Gastrocnemius medialis (tissue), 4 donors: ENCODE measurements at regions not wholly inside any gene's neighbourhood (a gene's known extent, or its start where the extent isn't known, plus 50 kb on each side); places are given as distances from the start of the nearest gene placed in this dataset.
"Not testable (repeated sequence)": the region's sequence is repeated elsewhere in the genome, so short reads cannot be mapped to it uniquely, and the experiment has no call there.

Experiments used
- ATAC-seq, 2 donors: fragments of 150-250 bp; one replicate each; pipeline ENCODE4 v1.9.1; 2016
- DNase-seq, 2 donors: peaks; one replicate each; pipeline ENCODE4 v3.0.0-alpha.2; 2019
- H3K27ac ChIP-seq, 4 donors: fragments of 200-600 bp; sonication (generic); 1 replicate in 1 of 4; 2 replicates in 3 of 4; pipeline ENCODE4 v1.5.1; 2016 to 2018; ENCODE audit warnings: mild to moderate bottlenecking in 2 of 4, moderate library complexity in 1 of 4
- H3K27me3 ChIP-seq, 3 donors: fragments of 200-600 bp; sonication (generic) in 2 of 3; 1 replicate in 1 of 3; 2 replicates in 2 of 3; pipeline versions ENCODE4 v1.5.1 to v1.6.0; 2016 to 2019; ENCODE audit warnings: mild to moderate bottlenecking in 1 of 3, moderate library complexity in 1 of 3
- H3K36me3 ChIP-seq, 2 donors: fragments of 200-600 bp; sonication (generic) in 1 of 2; one replicate each; pipeline ENCODE4 v1.5.1; 2017 to 2018
- H3K4me1 ChIP-seq, 2 donors: fragments of 200-600 bp; sonication (generic) in 1 of 2; one replicate each; pipeline ENCODE4 v1.5.1; 2016 to 2017; ENCODE audit warnings: mild to moderate bottlenecking in 2 of 2
- H3K4me3 ChIP-seq, 4 donors: fragments of 200-600 bp; sonication (generic) in 3 of 4; 1 replicate in 1 of 4; 2 replicates in 3 of 4; pipeline ENCODE4 v1.5.1; 2016 to 2019; ENCODE audit warnings: mild to moderate bottlenecking in 2 of 4
- H3K9me3 ChIP-seq, 3 donors: fragments of 200-600 bp; sonication (generic) in 2 of 3; 1 replicate in 1 of 3; 2 replicates in 2 of 3; pipeline ENCODE4 v1.5.1; 2016 to 2019
- CTCF ChIP-seq, 5 experiments: fragments of 450-650 bp in 3 of 5; fragments of 200-600 bp in 2 of 5; sonication (generic) in 2 of 5; IDR thresholded peaks in 4 of 5; conservative IDR thresholded peaks in 1 of 5; 1 replicate in 4 of 5; 2 replicates in 1 of 5; pipeline ENCODE4 v1.5.1; 2016 to 2019; ENCODE audit warnings: antibody characterized with exemption in 5 of 5, mild to moderate bottlenecking in 3 of 5, moderate library complexity in 3 of 5
- POLR2A ChIP-seq, 2 donors: fragments of 450-650 bp; IDR thresholded peaks; one replicate each; pipeline ENCODE4 v1.6.1; 2017; ENCODE audit warnings: antibody characterized with exemption in 2 of 2, mild to moderate bottlenecking in 2 of 2, moderate library complexity in 2 of 2
- in situ Hi-C, 4 donors: fragments of 200-750 bp; cut with MboI; loops; one replicate each; pipeline versions ENCODE4 v1.15.0 to v1.8.0; 2017; ENCODE audit warnings: low sequenced_read_pairs in 4 of 4
- intact Hi-C: fragments of 100-400 bp; cut with DNase I; formaldehyde crosslinking; loops from one replicate; pipeline ENCODE4 v1.15.1; 2023; ENCODE audit warnings: low total_unique reads

GRCh38 chr5:122665051-122665450, 109.8 kb upstream of the SNX2 start:
- in situ Hi-C loops = no loop called here
- H3K27me3 ChIP-seq = no peaks in the 10 kb centered on the region

DNA sequence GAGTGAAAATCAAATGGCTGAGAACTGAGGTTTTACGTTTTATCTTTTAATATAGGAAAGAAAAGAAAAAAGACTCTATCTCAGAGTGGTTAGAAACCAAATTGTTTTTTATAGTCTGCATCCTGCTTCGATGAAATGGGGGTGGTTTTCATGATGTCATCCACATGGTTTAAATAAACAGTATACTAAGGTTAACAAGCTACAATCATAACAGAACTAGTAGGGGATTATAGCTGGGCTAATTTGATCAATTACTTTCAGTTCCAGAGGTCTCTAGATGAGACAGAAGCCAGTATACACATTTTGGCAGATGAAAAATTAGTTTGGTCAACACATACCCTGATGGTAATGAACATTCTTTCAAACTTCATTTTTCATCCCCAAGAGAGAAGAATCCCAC, 106.3 kb upstream of the SNX2 start:
- no peaks in the 10 kb centered on the region for H3K27me3 ChIP-seq
- in situ Hi-C loops (no loop called here), intact Hi-C loops (no loop called here)
- H3K9me3 ChIP-seq = no peaks in the 10 kb centered on the region
- DNase-seq = no peak
- no peak overlapping the region for H3K4me3 ChIP-seq
- ATAC-seq = no peak
- H3K27ac ChIP-seq = no peak overlapping the region
- no peak for TF ChIP-seq POLR2A (IDR thresholded peaks at IDR 0.05)
- no peak for TF ChIP-seq CTCF (IDR thresholded peaks at IDR 0.05 in 4 of 5, conservative IDR thresholded peaks at IDR 0.05 in 1 of 5)
- no peaks in the 10 kb centered on the region for H3K36me3 ChIP-seq
- no peaks in the 10 kb centered on the region for H3K4me1 ChIP-seq

More at GRCh38 chr5:122665051-122665450, 109.8 kb upstream of the SNX2 start:
- Histone ChIP-seq H3K27ac (no peak overlapping the region), H3K36me3 (no peaks in the 10 kb centered on the region), H3K9me3 (no peaks in the 10 kb centered on the region), H3K4me1 (no peaks in the 10 kb centered on the region), H3K4me3 (no peak overlapping the region)
- TF ChIP-seq CTCF (IDR thresholded peaks at IDR 0.05 in 4 of 5, conservative IDR thresholded peaks at IDR 0.05 in 1 of 5) (no peak), POLR2A (IDR thresholded peaks at IDR 0.05) (no peak)
- no peak for ATAC-seq
- intact Hi-C loops = no loop called here
- DNase-seq = no peak

DNA sequence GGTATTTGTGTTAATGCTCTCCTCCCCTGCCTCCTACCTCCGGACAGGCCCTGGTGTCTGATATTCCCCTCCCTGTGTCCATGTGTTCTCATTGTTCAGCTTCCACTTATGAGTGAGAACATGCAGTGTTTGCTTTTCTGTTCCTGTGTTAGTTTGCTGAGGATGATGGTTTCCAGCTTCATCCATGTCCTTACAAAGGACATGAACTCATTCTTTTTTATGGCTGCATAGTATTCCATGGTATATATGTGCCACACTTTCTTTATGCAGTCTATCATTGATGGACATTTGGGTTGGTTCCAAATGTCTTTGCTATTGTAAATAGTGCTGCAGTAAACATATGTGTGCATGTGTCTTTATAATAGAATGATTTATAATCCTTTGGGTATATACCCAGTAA, 105.2 kb upstream of the SNX2 start:
- ATAC-seq, H3K4me3 ChIP-seq, H3K4me1 ChIP-seq, H3K9me3 ChIP-seq, H3K27ac ChIP-seq, H3K36me3 ChIP-seq, intact Hi-C loops, DNase-seq, in situ Hi-C loops, H3K27me3 ChIP-seq: not testable (repeated sequence)

DNA sequence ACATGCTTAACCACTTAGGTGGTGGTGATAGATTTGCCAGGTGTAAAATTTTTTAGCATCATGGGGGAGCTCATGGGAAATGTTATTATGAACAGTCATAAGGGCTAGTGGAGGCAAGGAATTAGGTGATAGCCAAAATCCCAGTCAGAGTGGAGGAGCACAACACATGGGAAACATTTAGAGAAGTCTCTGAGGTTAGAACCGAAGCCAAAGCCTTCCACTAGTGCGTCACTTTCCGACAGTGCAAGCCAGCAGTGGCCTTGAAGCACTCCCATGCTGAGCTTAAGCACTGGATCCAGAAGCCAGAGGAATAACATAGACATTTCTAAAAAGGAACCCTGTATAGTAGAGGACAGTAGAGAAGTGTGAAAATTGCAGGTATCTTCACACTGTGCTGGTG, 101.5 kb upstream of the SNX2 start:
- no peaks in the 10 kb centered on the region for H3K36me3 ChIP-seq
- intact Hi-C loops (no loop called here), in situ Hi-C loops (no loop called here)
- no peak overlapping the region for H3K4me3 ChIP-seq
- no peaks in the 10 kb centered on the region for H3K27me3 ChIP-seq
- TF ChIP-seq POLR2A (IDR thresholded peaks at IDR 0.05) (no peak), CTCF (IDR thresholded peaks at IDR 0.05 in 4 of 5, conservative IDR thresholded peaks at IDR 0.05 in 1 of 5) (no peak)
- ATAC-seq = peak in 1 of 2 donors; percentile 53
- H3K9me3 ChIP-seq = no peaks in the 10 kb centered on the region
- peak in 1 of 2 donors; percentile 12 for DNase-seq
- H3K4me1 ChIP-seq = no peaks in the 10 kb centered on the region
- no peak overlapping the region for H3K27ac ChIP-seq

DNA sequence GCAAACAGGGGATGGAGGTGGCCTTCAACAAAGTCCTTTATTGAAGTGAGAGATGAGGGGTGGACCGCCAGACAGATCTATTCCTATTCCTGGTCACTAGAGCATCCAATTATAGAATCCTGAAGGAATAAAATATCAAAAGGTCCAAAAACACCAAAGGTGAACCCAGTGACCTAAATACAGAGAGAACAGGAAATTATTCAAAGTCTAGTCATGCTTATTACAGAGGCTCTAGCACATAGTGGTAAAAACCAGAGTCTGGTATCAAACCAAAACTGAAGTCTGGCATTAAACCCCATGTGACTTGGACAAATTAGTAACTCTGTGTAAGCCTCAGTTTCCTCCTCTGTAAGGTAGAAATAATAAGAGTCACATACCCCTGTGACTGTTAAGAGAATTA, 100.5 kb upstream of the SNX2 start:
- TF ChIP-seq POLR2A (IDR thresholded peaks at IDR 0.05) = no peak
- TF ChIP-seq CTCF (IDR thresholded peaks at IDR 0.05 in 4 of 5, conservative IDR thresholded peaks at IDR 0.05 in 1 of 5) = no peak
- no peaks in the 10 kb centered on the region for H3K4me1 ChIP-seq
- in situ Hi-C loops = no loop called here

More for the DNA sequence above, 100.5 kb upstream of the SNX2 start:
- Histone ChIP-seq H3K27ac (no peak overlapping the region), H3K36me3 (no peaks in the 10 kb centered on the region), H3K9me3 (no peaks in the 10 kb centered on the region), H3K4me3 (no peak overlapping the region), H3K27me3 (no peaks in the 10 kb centered on the region)
- no peak for DNase-seq
- intact Hi-C loops = no loop called here
- no peak for ATAC-seq
